ENCODE measurements at regions not wholly inside any gene's neighbourhood (a gene's known extent, or its start where the extent isn't known, plus 50 kb on each side); places are given as distances from the start of the nearest gene placed in this dataset.

- Histone ChIP-seq H3K9me3 (replicated peaks) (peaks cover 2% of the 10 kb centered on the region), H3K27me3 (ENCODE audit: low read depth) (no peaks in the 10 kb centered on the region), H3K4me1 (peaks cover 17% of the 10 kb centered on the region), H3K4me3 (no peak overlapping the region), H3K27ac (replicated peaks) (no peak overlapping the region), H3K36me3 (no peaks in the 10 kb centered on the region)
- intact Hi-C loops (cut with micrococcal nuclease): no loop called here
- DNase-seq: no peak
- no peak for TF ChIP-seq CTCF (IDR thresholded peaks at IDR 0.05; ENCODE audit: borderline replicate concordance)
Measured at GRCh38 chr6:163844357-163844756, 429.8 kb downstream of the QKI start.

GRCh38 chr6:163843218-163843617 is 428.7 kb downstream of the QKI start:
- DNase-seq: no peak
- H3K9me3 ChIP-seq (replicated peaks): no peaks in the 10 kb centered on the region
- TF ChIP-seq CTCF (IDR thresholded peaks at IDR 0.05; ENCODE audit: borderline replicate concordance): no peak
- peak overlapping the region; percentile 35 for H3K27ac ChIP-seq (replicated peaks)
- H3K27me3 ChIP-seq (ENCODE audit: low read depth): no peaks in the 10 kb centered on the region
- no peaks in the 10 kb centered on the region for H3K36me3 ChIP-seq
- intact Hi-C loops (cut with micrococcal nuclease): no loop called here
- no peak overlapping the region for H3K4me3 ChIP-seq
- H3K4me1 ChIP-seq: peaks cover 20% of the 10 kb centered on the region

GRCh38 chr6:163842467-163842866 is 427.9 kb downstream of the QKI start:
- DNase-seq: no peak
- peaks cover 27% of the 10 kb centered on the region for H3K4me1 ChIP-seq
- H3K27me3 ChIP-seq (ENCODE audit: low read depth): no peaks in the 10 kb centered on the region
- no peaks in the 10 kb centered on the region for H3K36me3 ChIP-seq
- intact Hi-C loops (cut with micrococcal nuclease): no loop called here
- TF ChIP-seq CTCF (IDR thresholded peaks at IDR 0.05; ENCODE audit: borderline replicate concordance): no peak
- no peaks in the 10 kb centered on the region for H3K9me3 ChIP-seq (replicated peaks)
- H3K27ac ChIP-seq (replicated peaks): no peak overlapping the region
- H3K4me3 ChIP-seq: no peak overlapping the region

GRCh38 chr6:163841733-163842132 is 427.2 kb downstream of the QKI start:
- Histone ChIP-seq H3K27me3 (ENCODE audit: low read depth) (no peaks in the 10 kb centered on the region), H3K4me3 (no peak overlapping the region), H3K36me3 (no peaks in the 10 kb centered on the region), H3K4me1 (peaks cover 35% of the 10 kb centered on the region), H3K27ac (replicated peaks) (no peak overlapping the region), H3K9me3 (replicated peaks) (no peaks in the 10 kb centered on the region)
- intact Hi-C loops (cut with micrococcal nuclease): no loop called here
- DNase-seq: no peak
- TF ChIP-seq CTCF (IDR thresholded peaks at IDR 0.05; ENCODE audit: borderline replicate concordance): no peak

GRCh38 chr6:163841326-163841725 is 426.8 kb downstream of the QKI start:
- intact Hi-C loops (cut with micrococcal nuclease): no loop called here

More at GRCh38 chr6:163841326-163841725, 426.8 kb downstream of the QKI start:
- H3K4me3 ChIP-seq: no peak overlapping the region
- DNase-seq: no peak
- H3K27me3 ChIP-seq (ENCODE audit: low read depth): no peaks in the 10 kb centered on the region
- TF ChIP-seq CTCF (IDR thresholded peaks at IDR 0.05; ENCODE audit: borderline replicate concordance): no peak
- peaks cover 39% of the 10 kb centered on the region for H3K4me1 ChIP-seq
- H3K9me3 ChIP-seq (replicated peaks): no peaks in the 10 kb centered on the region
- no peaks in the 10 kb centered on the region for H3K36me3 ChIP-seq
- H3K27ac ChIP-seq (replicated peaks): no peak overlapping the region

Data from left ventricle myocardium inferior (tissue), 1 donor.